HL-60 (cell line): ENCODE measurements at regions not wholly inside any gene's neighbourhood (a gene's known extent, or its start where the extent isn't known, plus 50 kb on each side); places are given as distances from the start of the nearest gene placed in this dataset.

ENCODE experiments used
- DNase-seq, 2 experiments: peaks; one replicate each; pipeline ENCODE4 v3.0.0-alpha.2; 2010 to 2020; ENCODE audit warnings: low read depth in 1 of 2, low spot score in 1 of 2
- H3K27ac ChIP-seq: fragments of 250-450 bp; sonication (Bioruptor Pico); replicated peaks from 2 replicates; pipeline ENCODE4 v1.5.1; 2020; ENCODE audit warnings: mild to moderate bottlenecking, moderate library complexity
- H3K27me3 ChIP-seq: fragments of 250-450 bp; sonication (Bioruptor Pico); 2 replicates; pipeline ENCODE4 v1.5.1; 2021; ENCODE audit warnings: mild to moderate bottlenecking, moderate library complexity; ENCODE audit not compliant: insufficient read depth, poor library complexity, severe bottlenecking
- H3K4me3 ChIP-seq: replicated peaks from 2 replicates; pipeline ENCODE4 v1.5.1; 2011; ENCODE audit warnings: mild to moderate bottlenecking, control low read depth, low read length; ENCODE audit not compliant: insufficient read depth
- GABPA ChIP-seq: IDR thresholded peaks from 2 replicates; pipeline ENCODE4 v1.6.1; 2012; ENCODE audit warnings: low read depth
- POLR2AphosphoS5 ChIP-seq: IDR thresholded peaks from 2 replicates; pipeline ENCODE4 v1.6.1; 2012; ENCODE audit warnings: low read depth
- SPI1 ChIP-seq: IDR thresholded peaks from 2 replicates; pipeline ENCODE4 v1.6.1; 2012; ENCODE audit warnings: low read depth, mild to moderate bottlenecking, borderline replicate concordance
- TF ChIP-seq, protein P1 (sequence below): IDR thresholded peaks from one replicate; pipeline ENCODE4 v1.5.1; 2011; ENCODE audit warnings: low read length, control low read depth, inconsistent platforms; ENCODE audit not compliant: insufficient read depth
- TF ChIP-seq, protein P2 (sequence below): IDR thresholded peaks from 2 replicates; pipeline ENCODE4 v1.6.1; 2012; ENCODE audit warnings: low read depth; ENCODE audit not compliant: insufficient replicate concordance

DNA sequence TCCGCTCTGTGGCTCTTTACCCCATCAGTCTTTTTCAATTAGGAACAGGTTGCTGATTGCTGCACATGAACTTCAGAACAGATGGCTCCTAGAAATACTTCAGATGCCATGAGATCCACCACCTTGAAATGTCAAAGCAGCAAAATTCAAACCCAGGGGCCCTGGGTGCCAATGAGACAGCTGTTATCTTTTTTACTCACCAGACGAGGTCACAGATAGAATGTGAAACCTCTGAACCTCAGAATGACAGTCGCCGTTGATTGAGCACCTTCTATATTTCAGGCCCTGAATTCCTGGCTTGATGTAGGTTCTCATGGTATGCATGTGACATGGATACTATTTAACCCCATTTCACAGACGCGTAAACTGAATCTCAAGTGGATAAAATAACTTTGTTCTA lies 63.0 kb downstream of the MAF start:
- H3K27ac ChIP-seq: no peak overlapping the region
- TF ChIP-seq, protein P1, sequence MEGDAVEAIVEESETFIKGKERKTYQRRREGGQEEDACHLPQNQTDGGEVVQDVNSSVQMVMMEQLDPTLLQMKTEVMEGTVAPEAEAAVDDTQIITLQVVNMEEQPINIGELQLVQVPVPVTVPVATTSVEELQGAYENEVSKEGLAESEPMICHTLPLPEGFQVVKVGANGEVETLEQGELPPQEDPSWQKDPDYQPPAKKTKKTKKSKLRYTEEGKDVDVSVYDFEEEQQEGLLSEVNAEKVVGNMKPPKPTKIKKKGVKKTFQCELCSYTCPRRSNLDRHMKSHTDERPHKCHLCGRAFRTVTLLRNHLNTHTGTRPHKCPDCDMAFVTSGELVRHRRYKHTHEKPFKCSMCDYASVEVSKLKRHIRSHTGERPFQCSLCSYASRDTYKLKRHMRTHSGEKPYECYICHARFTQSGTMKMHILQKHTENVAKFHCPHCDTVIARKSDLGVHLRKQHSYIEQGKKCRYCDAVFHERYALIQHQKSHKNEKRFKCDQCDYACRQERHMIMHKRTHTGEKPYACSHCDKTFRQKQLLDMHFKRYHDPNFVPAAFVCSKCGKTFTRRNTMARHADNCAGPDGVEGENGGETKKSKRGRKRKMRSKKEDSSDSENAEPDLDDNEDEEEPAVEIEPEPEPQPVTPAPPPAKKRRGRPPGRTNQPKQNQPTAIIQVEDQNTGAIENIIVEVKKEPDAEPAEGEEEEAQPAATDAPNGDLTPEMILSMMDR: no peak
- TF ChIP-seq GABPA (no peak), POLR2AphosphoS5 (no peak), SPI1 (no peak)
- TF ChIP-seq, protein P2, sequence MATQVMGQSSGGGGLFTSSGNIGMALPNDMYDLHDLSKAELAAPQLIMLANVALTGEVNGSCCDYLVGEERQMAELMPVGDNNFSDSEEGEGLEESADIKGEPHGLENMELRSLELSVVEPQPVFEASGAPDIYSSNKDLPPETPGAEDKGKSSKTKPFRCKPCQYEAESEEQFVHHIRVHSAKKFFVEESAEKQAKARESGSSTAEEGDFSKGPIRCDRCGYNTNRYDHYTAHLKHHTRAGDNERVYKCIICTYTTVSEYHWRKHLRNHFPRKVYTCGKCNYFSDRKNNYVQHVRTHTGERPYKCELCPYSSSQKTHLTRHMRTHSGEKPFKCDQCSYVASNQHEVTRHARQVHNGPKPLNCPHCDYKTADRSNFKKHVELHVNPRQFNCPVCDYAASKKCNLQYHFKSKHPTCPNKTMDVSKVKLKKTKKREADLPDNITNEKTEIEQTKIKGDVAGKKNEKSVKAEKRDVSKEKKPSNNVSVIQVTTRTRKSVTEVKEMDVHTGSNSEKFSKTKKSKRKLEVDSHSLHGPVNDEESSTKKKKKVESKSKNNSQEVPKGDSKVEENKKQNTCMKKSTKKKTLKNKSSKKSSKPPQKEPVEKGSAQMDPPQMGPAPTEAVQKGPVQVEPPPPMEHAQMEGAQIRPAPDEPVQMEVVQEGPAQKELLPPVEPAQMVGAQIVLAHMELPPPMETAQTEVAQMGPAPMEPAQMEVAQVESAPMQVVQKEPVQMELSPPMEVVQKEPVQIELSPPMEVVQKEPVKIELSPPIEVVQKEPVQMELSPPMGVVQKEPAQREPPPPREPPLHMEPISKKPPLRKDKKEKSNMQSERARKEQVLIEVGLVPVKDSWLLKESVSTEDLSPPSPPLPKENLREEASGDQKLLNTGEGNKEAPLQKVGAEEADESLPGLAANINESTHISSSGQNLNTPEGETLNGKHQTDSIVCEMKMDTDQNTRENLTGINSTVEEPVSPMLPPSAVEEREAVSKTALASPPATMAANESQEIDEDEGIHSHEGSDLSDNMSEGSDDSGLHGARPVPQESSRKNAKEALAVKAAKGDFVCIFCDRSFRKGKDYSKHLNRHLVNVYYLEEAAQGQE: no peak
- no peak for DNase-seq
- no peak overlapping the region for H3K4me3 ChIP-seq
- H3K27me3 ChIP-seq: no peaks in the 10 kb centered on the region

DNA sequence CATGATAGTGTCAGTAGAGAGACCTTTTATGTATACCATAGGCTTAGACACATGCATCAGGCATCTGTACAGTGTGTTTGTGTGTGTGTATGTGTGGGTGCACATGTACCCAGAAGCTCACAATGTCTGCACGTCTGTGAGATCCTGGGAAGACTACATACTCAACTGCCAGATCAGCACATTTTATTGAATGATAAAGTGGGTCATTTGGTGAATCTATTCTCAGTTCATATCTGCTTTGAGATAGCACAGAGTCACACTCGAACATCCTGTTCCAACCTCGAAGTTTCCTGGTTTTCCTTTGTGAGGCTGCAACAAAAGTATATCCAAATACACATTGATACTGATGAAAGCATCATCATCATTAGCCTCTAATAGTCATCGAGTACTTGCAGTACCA lies 63.6 kb downstream of the MAF start:
- no peak overlapping the region for H3K27ac ChIP-seq
- DNase-seq: no peak
- TF ChIP-seq GABPA: no peak
- TF ChIP-seq, protein P2: no peak
- no peak for TF ChIP-seq POLR2AphosphoS5
- TF ChIP-seq, protein P1: no peak
- TF ChIP-seq SPI1: no peak
- no peaks in the 10 kb centered on the region for H3K27me3 ChIP-seq
- H3K4me3 ChIP-seq: no peak overlapping the region

DNA sequence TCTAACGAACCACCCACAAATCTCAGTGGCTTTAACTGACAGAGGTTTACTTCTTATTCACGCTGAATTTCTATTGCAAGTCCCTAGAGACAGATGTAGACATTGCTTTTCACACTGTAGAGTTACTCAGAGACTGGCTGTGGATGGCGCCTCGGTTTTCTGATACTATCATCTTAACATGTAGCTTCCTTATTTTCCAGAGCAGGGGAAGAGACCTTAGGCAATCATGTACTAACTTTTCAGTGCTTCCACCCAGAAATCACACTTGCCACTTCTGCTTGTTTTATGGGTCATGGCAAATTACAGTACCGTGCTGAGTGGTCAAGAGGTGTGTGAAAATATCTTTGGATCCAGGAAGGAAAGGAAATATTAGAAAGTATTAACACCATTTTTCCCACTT lies 65.4 kb downstream of the MAF start:
- H3K27me3 ChIP-seq: no peaks in the 10 kb centered on the region
- TF ChIP-seq GABPA (no peak), POLR2AphosphoS5 (no peak), SPI1 (no peak)
- TF ChIP-seq, protein P2: no peak
- TF ChIP-seq, protein P1: no peak
- DNase-seq: no peak
- no peak overlapping the region for H3K27ac ChIP-seq
- no peak overlapping the region for H3K4me3 ChIP-seq
